KMS-11 (cell line): ENCODE measurements at regions not wholly inside any gene's neighbourhood (a gene's known extent, or its start where the extent isn't known, plus 50 kb on each side); places are given as distances from the start of the nearest gene placed in this dataset.

Experiments used
- H2AFZ ChIP-seq: fragments of 200-600 bp; sonication (generic); 2 replicates; pipeline ENCODE4 v1.6.1; 2016; ENCODE audit warnings: antibody characterized with exemption, mixed run types, low read depth
- H3K27ac ChIP-seq: fragments of 200-600 bp; sonication (generic); 2 replicates; pipeline ENCODE4 v1.6.1; 2016; ENCODE audit warnings: mild to moderate bottlenecking, mixed run types
- H3K27me3 ChIP-seq: fragments of 200-600 bp; sonication (generic); 2 replicates; pipeline ENCODE4 v1.6.1; 2017; ENCODE audit warnings: mild to moderate bottlenecking, low read depth, mixed run types, moderate library complexity; ENCODE audit not compliant: insufficient read depth
- H3K36me3 ChIP-seq: fragments of 200-600 bp; sonication (generic); 2 replicates; pipeline ENCODE4 v1.6.1; 2017; ENCODE audit warnings: mild to moderate bottlenecking, mixed run types; ENCODE audit not compliant: insufficient read depth
- H3K4me1 ChIP-seq: fragments of 200-600 bp; sonication (generic); 2 replicates; pipeline ENCODE4 v1.6.1; 2016; ENCODE audit warnings: mild to moderate bottlenecking, low read depth, mixed run types; ENCODE audit not compliant: poor library complexity, severe bottlenecking
- H3K4me2 ChIP-seq: fragments of 200-600 bp; sonication (generic); 2 replicates; pipeline ENCODE4 v1.7.0; 2016; ENCODE audit warnings: mild to moderate bottlenecking, mixed run types
- H3K4me3 ChIP-seq: fragments of 200-600 bp; sonication (generic); IDR thresholded peaks from 2 replicates; pipeline ENCODE4 v1.6.1; 2017; ENCODE audit warnings: low read depth, low read length, mixed read lengths; ENCODE audit not compliant: insufficient read depth
- H3K79me2 ChIP-seq: fragments of 200-600 bp; sonication (generic); 2 replicates; pipeline ENCODE4 v1.6.1; 2016; ENCODE audit warnings: low read depth, mixed run types; ENCODE audit not compliant: insufficient read depth
- H3K9ac ChIP-seq: fragments of 200-600 bp; sonication (generic); 2 replicates; pipeline ENCODE4 v1.6.1; 2016; ENCODE audit warnings: mild to moderate bottlenecking, mixed run types
- H4K20me1 ChIP-seq: fragments of 200-600 bp; sonication (generic); 2 replicates; pipeline ENCODE4 v1.6.1; 2016; ENCODE audit warnings: mild to moderate bottlenecking, mixed run types; ENCODE audit not compliant: insufficient read depth
- CTCF ChIP-seq: fragments of 200-600 bp; sonication (generic); conservative IDR thresholded peaks from 2 replicates; pipeline ENCODE4 v1.6.1; 2017; ENCODE audit warnings: low read depth, mild to moderate bottlenecking, antibody characterized with exemption, low read length, moderate library complexity, mixed read lengths

- H3K4me1 ChIP-seq, result no peaks in the 10 kb centered on the region
- H3K27ac ChIP-seq, result no peak overlapping the region
- H3K9ac ChIP-seq, result no peak overlapping the region
- H4K20me1 ChIP-seq, result no peaks in the 10 kb centered on the region
- H3K36me3 ChIP-seq, result no peaks in the 10 kb centered on the region
- H2AFZ ChIP-seq, result no peak overlapping the region
- H3K27me3 ChIP-seq, result no peaks in the 10 kb centered on the region
- no peak overlapping the region for H3K4me2 ChIP-seq
- no peak overlapping the region for H3K4me3 ChIP-seq
- no peak for TF ChIP-seq CTCF
- no peaks in the 10 kb centered on the region for H3K79me2 ChIP-seq
These were observed 1065.8 kb upstream of the B3GALT2 start for GRCh38 chr1:194252199-194252598.

- H3K36me3 ChIP-seq, result no peaks in the 10 kb centered on the region
- TF ChIP-seq CTCF, result no peak
- no peaks in the 10 kb centered on the region for H3K27me3 ChIP-seq
- H3K4me1 ChIP-seq, result no peaks in the 10 kb centered on the region
- H4K20me1 ChIP-seq, result no peaks in the 10 kb centered on the region
- H3K79me2 ChIP-seq, result no peaks in the 10 kb centered on the region
- H3K9ac ChIP-seq, result no peak overlapping the region
- no peak overlapping the region for H3K27ac ChIP-seq
- no peak overlapping the region for H2AFZ ChIP-seq
- H3K4me3 ChIP-seq, result no peak overlapping the region
- no peak overlapping the region for H3K4me2 ChIP-seq
These were observed 1054.8 kb upstream of the B3GALT2 start for GRCh38 chr1:194241215-194241614.

DNA sequence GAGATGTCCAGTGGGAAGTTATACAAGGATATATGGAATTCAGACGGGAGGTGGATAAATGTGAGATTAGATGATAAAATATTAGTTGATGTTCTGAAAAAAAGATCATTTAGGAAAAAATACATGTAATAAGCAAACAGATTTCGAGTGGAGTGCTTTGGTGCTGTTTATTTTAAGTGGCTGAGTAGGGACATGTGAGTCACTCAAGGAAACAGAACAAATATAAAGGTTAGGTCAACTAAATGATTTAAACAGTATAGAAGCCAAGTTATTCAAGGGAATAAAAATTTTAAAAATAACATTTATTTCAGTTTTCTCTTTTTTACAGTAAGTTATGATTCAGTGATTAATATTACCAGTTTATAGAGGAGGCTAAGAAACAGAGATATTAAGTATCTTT lies 1046.7 kb upstream of the B3GALT2 start:
- H3K4me1 ChIP-seq, result peaks cover 15% of the 10 kb centered on the region
- H3K27me3 ChIP-seq, result no peaks in the 10 kb centered on the region
- TF ChIP-seq CTCF, result no peak
- no peak overlapping the region for H3K4me3 ChIP-seq
- H3K79me2 ChIP-seq, result no peaks in the 10 kb centered on the region
- H2AFZ ChIP-seq, result no peak overlapping the region
- no peak overlapping the region for H3K9ac ChIP-seq
- H3K27ac ChIP-seq, result no peak overlapping the region
- H3K36me3 ChIP-seq, result no peaks in the 10 kb centered on the region
- no peaks in the 10 kb centered on the region for H4K20me1 ChIP-seq
- no peak overlapping the region for H3K4me2 ChIP-seq

GRCh38 chr1:194230351-194231144 lies 1044.1 kb upstream of the B3GALT2 start:
- H3K79me2 ChIP-seq, result no peaks in the 10 kb centered on the region
- no peak overlapping the region for H3K4me2 ChIP-seq
- H3K9ac ChIP-seq, result no peak overlapping the region
- H4K20me1 ChIP-seq, result no peaks in the 10 kb centered on the region
- no peaks in the 10 kb centered on the region for H3K36me3 ChIP-seq
- H3K27ac ChIP-seq, result no peak overlapping the region
- H3K4me3 ChIP-seq, result no peak overlapping the region
- H3K4me1 ChIP-seq, result peaks cover 40% of the 10 kb centered on the region
- no peaks in the 10 kb centered on the region for H3K27me3 ChIP-seq
- TF ChIP-seq CTCF, result no peak
- no peak overlapping the region for H2AFZ ChIP-seq
